ENCODE measurements at regions not wholly inside any gene's neighbourhood (a gene's known extent, or its start where the extent isn't known, plus 50 kb on each side); places are given as distances from the start of the nearest gene placed in this dataset.

GRCh38 chr1:22224091-22224490, 81.2 kb upstream of the WNT4 start:
- TF ChIP-seq CTCF (IDR thresholded peaks at IDR 0.05; ENCODE audit: borderline replicate concordance, extremely low read depth, low read length, poor library complexity, severe bottlenecking) (no peak), EZH2 (IDR thresholded peaks at IDR 0.05; ENCODE audit: borderline replicate concordance, low read depth, low read length, severe bottlenecking) (no peak)
